Ishikawa (cell line): ENCODE measurements at regions not wholly inside any gene's neighbourhood (a gene's known extent, or its start where the extent isn't known, plus 50 kb on each side); places are given as distances from the start of the nearest gene placed in this dataset.

ENCODE experiments used
- CEBPB ChIP-seq: IDR thresholded peaks from 2 replicates; pipeline ENCODE4 v1.6.1; 2012
- CREB1 ChIP-seq: IDR thresholded peaks from 2 replicates; pipeline ENCODE4 v1.6.1; 2012; ENCODE audit warnings: low read depth
- EGR1 ChIP-seq: IDR thresholded peaks from 2 replicates; pipeline ENCODE4 v1.6.1; 2012
- EP300 ChIP-seq: IDR thresholded peaks from 2 replicates; pipeline ENCODE4 v1.6.1; 2012; ENCODE audit warnings: borderline replicate concordance
- FOXM1 ChIP-seq: IDR thresholded peaks from 2 replicates; pipeline ENCODE4 v1.6.1; 2012; ENCODE audit warnings: low read depth, borderline replicate concordance
- MAX ChIP-seq: IDR thresholded peaks from 2 replicates; pipeline ENCODE4 v1.6.1; 2012
- NFIC ChIP-seq: IDR thresholded peaks from 2 replicates; pipeline ENCODE4 v1.6.1; 2012
- RAD21 ChIP-seq: IDR thresholded peaks from 2 replicates; pipeline ENCODE4 v1.6.1; 2012; ENCODE audit warnings: low read depth
- REST ChIP-seq: IDR thresholded peaks from 2 replicates; pipeline ENCODE4 v1.6.1; 2012; ENCODE audit warnings: low read depth, mild to moderate bottlenecking
- TAF1 ChIP-seq: IDR thresholded peaks from 2 replicates; pipeline ENCODE4 v1.6.1; 2012; ENCODE audit warnings: low read depth, mild to moderate bottlenecking
- TCF12 ChIP-seq: IDR thresholded peaks from 2 replicates; pipeline ENCODE4 v1.6.1; 2012; ENCODE audit warnings: low read depth
- TEAD4 ChIP-seq: IDR thresholded peaks from 2 replicates; pipeline ENCODE4 v1.6.1; 2012
- USF1 ChIP-seq: IDR thresholded peaks from 2 replicates; pipeline ENCODE4 v1.6.1; 2012
- YY1 ChIP-seq: IDR thresholded peaks from 2 replicates; pipeline ENCODE4 v1.6.1; 2012; ENCODE audit warnings: low read depth
- ZBTB7A ChIP-seq: IDR thresholded peaks from 2 replicates; pipeline ENCODE4 v1.6.1; 2012; ENCODE audit warnings: low read depth

GRCh38 chr10:44198780-44199097, 186.2 kb downstream of the CXCL12 start:
- TF ChIP-seq NFIC (no peak), TEAD4 (no peak), TCF12 (no peak), TAF1 (no peak), MAX (no peak), CEBPB (no peak), EGR1 (no peak), ZBTB7A (no peak), EP300 (no peak), YY1 (no peak), REST (no peak), FOXM1 (no peak), CREB1 (no peak), USF1 (no peak)

GRCh38 chr10:44198096-44198779, 186.7 kb downstream of the CXCL12 start:
- TF ChIP-seq CEBPB: no peak
- no peak for TF ChIP-seq TEAD4
- TF ChIP-seq NFIC: no peak
- TF ChIP-seq YY1: no peak
- TF ChIP-seq REST: no peak
- TF ChIP-seq MAX: no peak
- TF ChIP-seq FOXM1: no peak

GRCh38 chr10:44197646-44198045, 187.3 kb downstream of the CXCL12 start:
- TF ChIP-seq ZBTB7A (no peak), USF1 (no peak), NFIC (no peak), MAX (no peak), YY1 (no peak), EGR1 (no peak), CREB1 (no peak), TCF12 (no peak), EP300 (no peak), RAD21 (no peak), REST (no peak), CEBPB (no peak), TAF1 (no peak)

- TF ChIP-seq TCF12 (no peak), EP300 (no peak), RAD21 (no peak)
These were observed 188.6 kb downstream of the CXCL12 start for GRCh38 chr10:44196336-44196735.

- TF ChIP-seq CEBPB (no peak), USF1 (no peak), EGR1 (no peak), TAF1 (no peak), EP300 (no peak), NFIC (no peak), FOXM1 (no peak), TCF12 (no peak), CREB1 (no peak), ZBTB7A (no peak), REST (no peak), MAX (no peak), TEAD4 (no peak), RAD21 (no peak), YY1 (no peak)
These were observed 188.9 kb downstream of the CXCL12 start for GRCh38 chr10:44196008-44196320.
